Hepatocyte (in vitro differentiated cells): ENCODE measurements at regions not wholly inside any gene's neighbourhood (a gene's known extent, or its start where the extent isn't known, plus 50 kb on each side); places are given as distances from the start of the nearest gene placed in this dataset.

Source experiments
- CTCF ChIP-seq: fragments of 200-600 bp; sonication (generic); IDR thresholded peaks from 2 replicates; pipeline ENCODE4 v1.5.1; 2016; ENCODE audit warnings: antibody characterized with exemption, mild to moderate bottlenecking; ENCODE audit not compliant: poor library complexity
- EZH2 ChIP-seq: fragments of 200-600 bp; sonication (generic); IDR thresholded peaks from 2 replicates; pipeline ENCODE4 v1.6.1; 2016; ENCODE audit warnings: antibody characterized with exemption, mild to moderate bottlenecking, borderline replicate concordance
- EZH2phosphoT487 ChIP-seq: fragments of 200-600 bp; sonication (generic); IDR thresholded peaks from one replicate; pipeline ENCODE4 v1.6.1; 2018; ENCODE audit warnings: antibody characterized with exemption, mild to moderate bottlenecking, low read depth, moderate library complexity; ENCODE audit not compliant: unreplicated experiment, severe bottlenecking

- TF ChIP-seq CTCF (no peak), EZH2phosphoT487 (no peak), EZH2 (no peak)
These were observed 137.3 kb downstream of the RNF152 start for GRCh38 chr18:61755555-61755954.
